Fibroblast of mammary gland (primary cell): ENCODE measurements at regions not wholly inside any gene's neighbourhood (a gene's known extent, or its start where the extent isn't known, plus 50 kb on each side); places are given as distances from the start of the nearest gene placed in this dataset.

Experiments
- DNase-seq: peaks from one replicate; pipeline ENCODE4 v3.0.0-alpha.2; 2010; ENCODE audit warnings: low read depth
- H3K4me3 ChIP-seq: 2 replicates; pipeline ENCODE4 v1.5.1; 2011; ENCODE audit warnings: low read depth, mild to moderate bottlenecking, low read length, moderate library complexity; ENCODE audit not compliant: control insufficient read depth
- CTCF ChIP-seq: conservative IDR thresholded peaks from 2 replicates; pipeline ENCODE4 v1.5.1; 2011; ENCODE audit warnings: low read depth, low read length, inconsistent platforms; ENCODE audit not compliant: control insufficient read depth, insufficient read depth

DNA sequence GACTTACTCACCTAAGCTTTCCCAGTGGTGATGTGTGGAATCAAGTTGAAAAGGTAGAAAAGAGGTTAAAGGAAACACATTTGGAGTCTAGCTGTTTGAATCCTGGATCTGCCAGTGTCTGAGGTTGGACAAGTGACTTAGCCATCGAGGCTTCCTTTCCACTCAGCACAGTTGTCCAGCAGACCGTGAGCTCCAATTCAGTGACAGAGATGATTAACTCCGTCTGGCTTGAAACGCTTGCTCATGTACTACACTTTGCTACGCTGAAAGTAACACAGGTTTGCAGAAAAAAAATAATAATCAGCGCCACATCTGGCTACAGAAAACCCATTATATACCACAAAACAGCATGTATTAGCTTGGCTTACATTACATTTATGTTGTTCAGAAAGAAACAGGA lies 364.9 kb upstream of the MCTP2 start:
- DNase-seq: no peak

DNA sequence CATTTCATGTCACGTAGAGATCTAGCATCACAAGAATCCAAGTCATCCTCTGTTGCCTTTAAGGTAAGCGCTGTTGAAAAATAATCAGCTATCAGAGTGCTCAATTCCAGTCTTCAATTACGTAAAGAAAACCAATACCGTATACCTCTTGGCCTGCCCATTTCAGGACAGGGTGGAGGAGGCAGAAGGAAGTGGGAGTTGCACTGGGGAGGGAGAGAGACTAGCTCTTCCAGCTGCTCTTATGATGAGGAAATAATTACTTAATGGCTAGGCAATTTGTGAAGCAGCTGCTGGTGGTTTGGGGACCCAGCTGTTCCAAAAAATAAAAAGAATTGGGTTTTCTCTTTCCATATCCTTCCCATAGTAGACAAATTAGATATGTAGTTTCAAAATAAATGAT lies 365.8 kb upstream of the MCTP2 start:
- TF ChIP-seq CTCF: no peak
- H3K4me3 ChIP-seq: no peak overlapping the region
- DNase-seq: no peak

More for the DNA sequence above, 364.9 kb upstream of the MCTP2 start:
- TF ChIP-seq CTCF: no peak
- H3K4me3 ChIP-seq: no peak overlapping the region

GRCh38 chr15:93862791-93863190 lies 368.6 kb upstream of the MCTP2 start:
- H3K4me3 ChIP-seq: no peak overlapping the region
- TF ChIP-seq CTCF: no peak
- DNase-seq: no peak

- no peak overlapping the region for H3K4me3 ChIP-seq
- TF ChIP-seq CTCF: no peak
- no peak for DNase-seq
These were observed 369.2 kb upstream of the MCTP2 start for GRCh38 chr15:93861956-93862741.

- H3K4me3 ChIP-seq: no peak overlapping the region
- TF ChIP-seq CTCF: no peak
- peak; percentile 55 for DNase-seq
These were observed 369.9 kb upstream of the MCTP2 start for GRCh38 chr15:93861413-93861812.

- no peak overlapping the region for H3K4me3 ChIP-seq
- no peak for TF ChIP-seq CTCF
- DNase-seq: no peak
These were observed 370.7 kb upstream of the MCTP2 start for GRCh38 chr15:93860701-93861100.

GRCh38 chr15:93859176-93859575 lies 372.2 kb upstream of the MCTP2 start:
- no peak for TF ChIP-seq CTCF
- H3K4me3 ChIP-seq: no peak overlapping the region
- DNase-seq: no peak
